Peyer's patch (tissue), 4 donors: ENCODE measurements at regions not wholly inside any gene's neighbourhood (a gene's known extent, or its start where the extent isn't known, plus 50 kb on each side); places are given as distances from the start of the nearest gene placed in this dataset.

ENCODE experiments used
- DNase-seq, 3 donors: peaks; one replicate each; pipeline ENCODE4 v3.0.0-alpha.2; 2017 to 2019
- H3K27ac ChIP-seq, 4 donors: fragments of 200-600 bp; sonication (generic); one replicate each; pipeline ENCODE4 v1.5.1; 2016 to 2019
- H3K27me3 ChIP-seq, 2 donors: fragments of 200-600 bp; sonication (generic); one replicate each; pipeline ENCODE4 v1.5.1; 2019
- H3K36me3 ChIP-seq, 3 donors: fragments of 200-600 bp; sonication (generic); one replicate each; pipeline ENCODE4 v1.5.1; 2016 to 2019
- H3K4me1 ChIP-seq, 4 donors: fragments of 200-600 bp; sonication (generic); one replicate each; pipeline ENCODE4 v1.5.1; 2016 to 2019
- H3K4me3 ChIP-seq, 4 donors: fragments of 200-600 bp; sonication (generic); 1 replicate in 3 of 4; 2 replicates in 1 of 4; pipeline ENCODE4 v1.5.1; 2016 to 2019; ENCODE audit warnings: mild to moderate bottlenecking in 1 of 4
- H3K9me3 ChIP-seq, 4 donors: fragments of 200-600 bp; sonication (generic); one replicate each; pipeline ENCODE4 v1.5.1; 2016 to 2019; ENCODE audit warnings: mild to moderate bottlenecking in 1 of 4
- CTCF ChIP-seq, 6 experiments: fragments of 450-650 bp in 4 of 6; fragments of 200-600 bp in 2 of 6; sonication (generic) in 1 of 6; IDR thresholded peaks; one replicate each; pipeline ENCODE4 v1.5.1; 2017 to 2019; ENCODE audit warnings: antibody characterized with exemption in 6 of 6, mild to moderate bottlenecking in 3 of 6, moderate library complexity in 1 of 6
- POLR2A ChIP-seq, 2 donors: fragments of 450-650 bp; IDR thresholded peaks; one replicate each; pipeline ENCODE4 v1.5.1; 2017; ENCODE audit warnings: antibody characterized with exemption in 2 of 2, mild to moderate bottlenecking in 2 of 2, moderate library complexity in 2 of 2

DNA sequence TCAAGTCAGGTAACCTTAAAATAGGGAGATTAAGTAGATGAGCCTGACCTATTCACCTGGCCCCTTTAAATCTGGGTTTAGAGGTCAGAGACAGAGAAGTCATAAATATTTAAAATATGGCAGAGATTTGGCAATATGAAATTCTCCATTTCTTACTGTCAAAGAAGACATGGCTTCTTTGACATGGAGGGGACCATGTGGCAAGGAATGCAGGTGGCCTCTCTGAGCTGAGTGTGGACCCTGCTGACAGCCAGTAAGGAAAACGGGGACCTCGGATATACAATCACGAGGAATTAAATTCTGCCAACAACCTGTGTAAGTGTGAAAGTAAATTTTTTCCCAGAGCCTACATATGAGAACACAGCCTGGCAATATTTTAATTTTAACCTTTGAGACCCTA lies 427.5 kb upstream of the PROX1 start:
- Histone ChIP-seq H3K4me1 (no peaks in the 10 kb centered on the region), H3K4me3 (no peak overlapping the region), H3K27me3 (no peaks in the 10 kb centered on the region), H3K36me3 (no peaks in the 10 kb centered on the region), H3K9me3 (no peaks in the 10 kb centered on the region), H3K27ac (no peak overlapping the region)
- TF ChIP-seq POLR2A (IDR thresholded peaks at IDR 0.05) (no peak), CTCF (IDR thresholded peaks at IDR 0.05) (no peak)
- no peak for DNase-seq

GRCh38 chr1:213561870-213562269 lies 425.9 kb upstream of the PROX1 start:
- no peak for TF ChIP-seq CTCF (IDR thresholded peaks at IDR 0.05)
- TF ChIP-seq POLR2A (IDR thresholded peaks at IDR 0.05), result no peak
- H3K36me3 ChIP-seq, result no peaks in the 10 kb centered on the region
- H3K27ac ChIP-seq, result no peak overlapping the region
- H3K4me3 ChIP-seq, result no peak overlapping the region
- H3K27me3 ChIP-seq, result no peaks in the 10 kb centered on the region
- H3K9me3 ChIP-seq, result no peaks in the 10 kb centered on the region
- no peaks in the 10 kb centered on the region for H3K4me1 ChIP-seq
- no peak for DNase-seq

DNA sequence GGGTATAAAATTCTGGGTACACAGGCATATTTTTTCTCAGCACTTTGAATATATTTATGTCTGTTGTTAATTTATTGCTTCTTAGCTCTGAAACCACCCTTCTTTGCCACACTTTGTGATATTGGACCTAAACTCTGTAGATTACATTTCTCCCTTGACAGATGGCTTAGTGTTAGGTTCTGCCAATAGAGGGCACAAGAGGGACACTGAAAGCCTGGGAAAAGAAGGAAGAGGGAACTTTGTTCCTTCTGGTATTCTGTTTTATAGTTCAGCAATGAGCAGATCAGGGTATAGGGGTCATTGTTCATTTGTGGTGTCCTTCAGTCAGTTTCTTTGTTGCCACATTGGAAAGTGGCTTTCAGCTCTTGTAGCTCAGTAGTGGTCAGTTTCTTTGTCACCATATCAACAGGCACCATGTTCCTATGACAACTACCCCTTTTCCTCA lies 423.5 kb upstream of the PROX1 start:
- no peaks in the 10 kb centered on the region for H3K27me3 ChIP-seq
- no peaks in the 10 kb centered on the region for H3K36me3 ChIP-seq
- TF ChIP-seq CTCF (IDR thresholded peaks at IDR 0.05), result peak in 4 of 6 experiments; percentile 16 to 88 (median 86)
- no peak for TF ChIP-seq POLR2A (IDR thresholded peaks at IDR 0.05)
- DNase-seq, result peak in 1 of 3 donors; percentile 60
- no peak overlapping the region for H3K27ac ChIP-seq
- H3K4me1 ChIP-seq, result no peaks in the 10 kb centered on the region
- no peak overlapping the region for H3K4me3 ChIP-seq
- no peaks in the 10 kb centered on the region for H3K9me3 ChIP-seq

DNA sequence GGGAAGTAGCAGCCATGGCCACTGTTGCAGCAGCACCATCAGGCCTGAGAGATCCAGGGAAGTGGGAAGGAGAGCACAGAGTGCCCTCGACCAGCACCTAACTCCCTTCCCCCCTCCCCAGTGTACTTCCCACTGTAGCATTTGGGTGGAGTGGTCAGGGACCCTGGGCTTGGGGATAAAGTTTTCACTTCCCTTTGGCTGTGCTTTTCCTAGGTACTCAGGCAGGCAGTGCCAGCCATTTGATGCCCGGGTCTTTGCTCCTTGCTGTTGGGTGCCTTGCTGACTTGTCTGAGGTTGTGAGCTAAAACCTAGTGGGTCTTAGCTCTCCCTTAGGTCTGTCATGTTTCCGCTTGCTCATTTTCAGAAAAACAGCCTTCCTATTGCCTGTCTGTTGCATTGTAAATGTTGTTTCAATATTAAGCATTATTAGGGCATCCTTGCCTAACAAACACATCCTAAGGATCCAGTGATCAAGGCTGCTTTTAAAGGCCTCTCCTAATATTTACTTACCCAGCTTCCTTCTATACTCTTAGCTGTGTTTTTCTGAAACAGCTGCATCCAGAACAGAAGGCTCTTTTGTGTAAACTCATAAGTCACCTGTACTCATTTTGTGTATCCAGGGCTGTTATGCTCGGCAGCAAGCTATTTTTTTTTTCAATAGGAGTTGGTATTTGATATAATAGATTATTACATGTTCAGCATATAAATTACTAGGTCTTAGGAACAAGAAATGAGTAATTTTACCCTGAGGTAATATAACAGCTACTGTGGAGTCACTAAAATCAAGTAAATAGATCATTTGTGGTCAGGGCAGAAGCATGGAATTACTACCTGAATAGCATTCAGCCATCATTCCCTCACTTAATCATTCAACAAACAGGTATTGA lies 418.6 kb upstream of the PROX1 start:
- H3K4me3 ChIP-seq, result no peak overlapping the region
- H3K27me3 ChIP-seq, result no peaks in the 10 kb centered on the region
- TF ChIP-seq CTCF (IDR thresholded peaks at IDR 0.05) (no peak), POLR2A (IDR thresholded peaks at IDR 0.05) (no peak)
- no peak for DNase-seq
- no peaks in the 10 kb centered on the region for H3K36me3 ChIP-seq
- H3K27ac ChIP-seq, result no peak overlapping the region
- H3K4me1 ChIP-seq, result no peaks in the 10 kb centered on the region
- H3K9me3 ChIP-seq, result no peaks in the 10 kb centered on the region

- DNase-seq, result no peak
- Histone ChIP-seq H3K4me1 (no peaks in the 10 kb centered on the region), H3K9me3 (no peaks in the 10 kb centered on the region), H3K27ac (no peak overlapping the region), H3K36me3 (no peaks in the 10 kb centered on the region), H3K4me3 (no peak overlapping the region), H3K27me3 (no peaks in the 10 kb centered on the region)
- TF ChIP-seq POLR2A (IDR thresholded peaks at IDR 0.05) (no peak), CTCF (IDR thresholded peaks at IDR 0.05) (no peak)
These were observed 418.0 kb upstream of the PROX1 start for GRCh38 chr1:213569816-213570150.
